A549 (cell line): ENCODE measurements at regions not wholly inside any gene's neighbourhood (a gene's known extent, or its start where the extent isn't known, plus 50 kb on each side); places are given as distances from the start of the nearest gene placed in this dataset.

Experiments
- ATAC-seq, 2 experiments: fragments of 200-7000 bp in 1 of 2; fragments of >200 bp in 1 of 2; cut with Nextera tagmentation in 1 of 2; cut with Tn5 transposase in 1 of 2; 3 replicates each; pipeline versions ENCODE4 v1.8.0 to v1.9.1; 2018 to 2020; ENCODE audit warnings: mild to moderate bottlenecking in 1 of 2, moderate library complexity in 1 of 2
- CTCF ChIA-PET: fragments of 300-600 bp; sonication (Branson Sonifier 250); formaldehyde crosslinking; extraction: SDS; loops from one replicate; lab custom pipeline; 2021; ENCODE audit warnings: antibody characterized with exemption, inconsistent platforms; lab: Yijun Ruan, JAX
- POLR2A ChIA-PET: fragments of 350-600 bp; formaldehyde crosslinking; extraction: SDS; loops from one replicate; lab custom pipeline; 2021; ENCODE audit warnings: antibody characterized with exemption, inconsistent platforms; lab: Yijun Ruan, JAX
- DNase-seq, 2 experiments: peaks; one replicate each; pipeline versions ENCODE4 v3.0.0 to v3.0.0-alpha.2; 2011 to 2016; ENCODE audit warnings: low read depth in 1 of 2, low spot score in 1 of 2
- FAIRE-seq: peaks from 2 replicates; lab custom pipeline; 2011; peaks lifted over from hg19 to GRCh38; lab: Jason Lieb, UNC
- H3K27ac ChIP-seq, 2 experiments: fragments of >200 bp; sonication (Bioruptor Twin); formaldehyde crosslinking; 3 replicates each; pipeline ENCODE4 v1.5.1; 2016 to 2017
- H3K4me1 ChIP-seq: fragments of >200 bp; sonication (Bioruptor Twin); formaldehyde crosslinking; 3 replicates; pipeline ENCODE4 v1.6.1; 2016
- H3K4me2 ChIP-seq: fragments of >200 bp; sonication (Bioruptor Twin); formaldehyde crosslinking; 3 replicates; pipeline ENCODE4 v1.6.1; 2016
- H3K4me3 ChIP-seq: fragments of >200 bp; sonication (Bioruptor Twin); formaldehyde crosslinking; 3 replicates; pipeline ENCODE4 v1.5.1; 2016
- H3K9me3 ChIP-seq: fragments of >200 bp; sonication (Bioruptor Twin); formaldehyde crosslinking; 3 replicates; pipeline ENCODE4 v1.6.1; 2016
- BCL3 ChIP-seq: fragments of >200 bp; sonication (Bioruptor Twin); formaldehyde crosslinking; IDR thresholded peaks from 3 replicates; pipeline ENCODE4 v1.6.1; 2016
- CBX2 ChIP-seq: fragments of 200-600 bp; sonication (generic); IDR thresholded peaks from 2 replicates; pipeline ENCODE4 v1.6.1; 2016; ENCODE audit warnings: low read depth, mild to moderate bottlenecking, borderline replicate concordance
- EHMT2 ChIP-seq: fragments of 200-600 bp; sonication (generic); IDR thresholded peaks from 2 replicates; pipeline ENCODE4 v1.6.1; 2016; ENCODE audit warnings: antibody characterized with exemption, low read depth, mild to moderate bottlenecking, moderate library complexity
- EP300 ChIP-seq, 2 experiments: fragments of >200 bp; sonication (Bioruptor Twin); formaldehyde crosslinking; IDR thresholded peaks; 2 replicates in 1 of 2; 3 replicates in 1 of 2; pipeline ENCODE4 v1.6.1; 2016 to 2017
- GATA3 ChIP-seq: IDR thresholded peaks from 2 replicates; pipeline ENCODE4 v1.6.1; 2012; ENCODE audit warnings: borderline replicate concordance
- HMGXB4 ChIP-seq: fragments of 250-450 bp; sonication (Bioruptor Pico); IDR thresholded peaks from 2 replicates; pipeline ENCODE4 v1.5.0; 2021; ENCODE audit warnings: mild to moderate bottlenecking, moderate library complexity, borderline replicate concordance
- HOXB13 ChIP-seq: fragments of 250-450 bp; sonication (Bioruptor Pico); IDR thresholded peaks from 2 replicates; pipeline ENCODE4 v1.5.0; 2020; ENCODE audit warnings: low read depth, mild to moderate bottlenecking, moderate library complexity
- MAZ ChIP-seq: fragments of 150-350 bp; IDR thresholded peaks from 2 replicates; pipeline ENCODE4 v1.6.1; 2014; ENCODE audit warnings: antibody characterized with exemption, low read depth, low read length, borderline replicate concordance
- MYC ChIP-seq: IDR thresholded peaks from 2 replicates; pipeline ENCODE4 v1.6.1; 2012; ENCODE audit warnings: mild to moderate bottlenecking, inconsistent platforms, low read length, improper control_type of control experiment, borderline replicate concordance
- POLR2AphosphoS2 ChIP-seq: conservative IDR thresholded peaks from 2 replicates; pipeline ENCODE4 v1.6.1; 2012; ENCODE audit warnings: low read length, improper control_type of control experiment, inconsistent platforms
- RFX5 ChIP-seq: fragments of 450-650 bp; IDR thresholded peaks from 2 replicates; pipeline ENCODE4 v1.7.1; 2014; ENCODE audit warnings: antibody characterized with exemption, mild to moderate bottlenecking, moderate library complexity
- SREBF2 ChIP-seq: fragments of 450-650 bp; IDR thresholded peaks from 2 replicates; pipeline ENCODE4 v1.6.1; 2014; ENCODE audit warnings: mild to moderate bottlenecking, moderate library complexity
- WGBS: methylation state at CpG from one replicate; pipeline ENCODE4 v1.1.6; 2017; ENCODE audit errors: missing lambda C conversion rate; 5-methylcytosine and 5-hydroxymethylcytosine counted together
- TF ChIP-seq, protein P1 (sequence below): fragments of 200-600 bp; sonication (generic); IDR thresholded peaks from 2 replicates; pipeline ENCODE4 v1.6.1; 2016; ENCODE audit warnings: antibody characterized with exemption, mild to moderate bottlenecking, moderate library complexity

GRCh38 chr5:52457810-52458209, 329.9 kb upstream of the ITGA1 start:
- H3K27ac ChIP-seq: no peak overlapping the region
- no peak for FAIRE-seq
- no peaks in the 10 kb centered on the region for H3K9me3 ChIP-seq
- no peak overlapping the region for H3K4me2 ChIP-seq
- no peak for TF ChIP-seq POLR2AphosphoS2
- no peak for TF ChIP-seq CBX2
- TF ChIP-seq EHMT2: no peak
- TF ChIP-seq, all 56 proteins: peak for 0
- Histone ChIP-seq H3K4me1 (no peaks in the 10 kb centered on the region), H3K4me3 (no peak overlapping the region)
- no peak for DNase-seq
- ChIA-PET CTCF (no interaction called here), POLR2A (no interaction called here)
- no peak for ATAC-seq
- 17% methylated on average over 2 of the region's 2 CpGs for WGBS

DNA sequence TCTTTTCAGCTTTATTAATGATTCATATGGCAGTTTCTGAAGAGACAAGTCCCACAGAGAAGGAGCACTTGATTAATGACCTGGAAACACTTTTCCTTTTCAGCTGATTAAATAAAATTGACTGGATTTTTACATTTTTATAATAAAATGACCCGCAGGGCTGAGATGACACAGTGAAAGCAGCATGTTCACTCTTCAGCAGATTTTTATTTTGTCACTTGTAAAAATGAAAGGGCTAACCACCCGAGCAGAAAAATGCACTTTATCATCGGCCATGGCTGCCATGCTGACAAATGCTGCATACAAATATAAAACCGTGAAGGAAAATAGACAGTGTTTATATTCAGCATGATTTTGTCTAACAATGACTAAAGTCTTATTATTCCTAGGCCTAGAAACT, 321.6 kb upstream of the ITGA1 start:
- WGBS: 15% methylated on average over 4 of the region's 4 CpGs
- H3K9me3 ChIP-seq: no peaks in the 10 kb centered on the region
- ATAC-seq: no peak

More for the DNA sequence above, 321.6 kb upstream of the ITGA1 start:
- ChIA-PET CTCF (no interaction called here), POLR2A (no interaction called here)
- DNase-seq: no peak
- TF ChIP-seq SREBF2 (no peak), EP300 (IDR thresholded peaks at IDR 0.05) (no peak), BCL3 (no peak), GATA3 (no peak), MYC (no peak), RFX5 (no peak), MAZ (no peak), HOXB13 (no peak), HMGXB4 (no peak)
- TF ChIP-seq, protein P1, sequence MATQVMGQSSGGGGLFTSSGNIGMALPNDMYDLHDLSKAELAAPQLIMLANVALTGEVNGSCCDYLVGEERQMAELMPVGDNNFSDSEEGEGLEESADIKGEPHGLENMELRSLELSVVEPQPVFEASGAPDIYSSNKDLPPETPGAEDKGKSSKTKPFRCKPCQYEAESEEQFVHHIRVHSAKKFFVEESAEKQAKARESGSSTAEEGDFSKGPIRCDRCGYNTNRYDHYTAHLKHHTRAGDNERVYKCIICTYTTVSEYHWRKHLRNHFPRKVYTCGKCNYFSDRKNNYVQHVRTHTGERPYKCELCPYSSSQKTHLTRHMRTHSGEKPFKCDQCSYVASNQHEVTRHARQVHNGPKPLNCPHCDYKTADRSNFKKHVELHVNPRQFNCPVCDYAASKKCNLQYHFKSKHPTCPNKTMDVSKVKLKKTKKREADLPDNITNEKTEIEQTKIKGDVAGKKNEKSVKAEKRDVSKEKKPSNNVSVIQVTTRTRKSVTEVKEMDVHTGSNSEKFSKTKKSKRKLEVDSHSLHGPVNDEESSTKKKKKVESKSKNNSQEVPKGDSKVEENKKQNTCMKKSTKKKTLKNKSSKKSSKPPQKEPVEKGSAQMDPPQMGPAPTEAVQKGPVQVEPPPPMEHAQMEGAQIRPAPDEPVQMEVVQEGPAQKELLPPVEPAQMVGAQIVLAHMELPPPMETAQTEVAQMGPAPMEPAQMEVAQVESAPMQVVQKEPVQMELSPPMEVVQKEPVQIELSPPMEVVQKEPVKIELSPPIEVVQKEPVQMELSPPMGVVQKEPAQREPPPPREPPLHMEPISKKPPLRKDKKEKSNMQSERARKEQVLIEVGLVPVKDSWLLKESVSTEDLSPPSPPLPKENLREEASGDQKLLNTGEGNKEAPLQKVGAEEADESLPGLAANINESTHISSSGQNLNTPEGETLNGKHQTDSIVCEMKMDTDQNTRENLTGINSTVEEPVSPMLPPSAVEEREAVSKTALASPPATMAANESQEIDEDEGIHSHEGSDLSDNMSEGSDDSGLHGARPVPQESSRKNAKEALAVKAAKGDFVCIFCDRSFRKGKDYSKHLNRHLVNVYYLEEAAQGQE: no peak
- FAIRE-seq: no peak
- H3K4me2 ChIP-seq: no peak overlapping the region
- no peak overlapping the region for H3K4me3 ChIP-seq
- H3K27ac ChIP-seq: no peak overlapping the region
- no peaks in the 10 kb centered on the region for H3K4me1 ChIP-seq
